CD4-positive, alpha-beta memory T cell (primary cell): ENCODE measurements at regions not wholly inside any gene's neighbourhood (a gene's known extent, or its start where the extent isn't known, plus 50 kb on each side); places are given as distances from the start of the nearest gene placed in this dataset.
"Not testable (repeated sequence)": the region's sequence is repeated elsewhere in the genome, so short reads cannot be mapped to it uniquely, and the experiment has no call there.

Experiments
- CTCF ChIA-PET: fragments of 350-600 bp; sonication (Branson Sonifier 250); formaldehyde crosslinking; loops from one replicate; lab custom pipeline; 2021; ENCODE audit warnings: inconsistent platforms; ENCODE audit not compliant: partially characterized antibody; lab: Charles Lee
- POLR2A ChIA-PET: fragments of 350-600 bp; sonication (Branson Sonifier 250); formaldehyde crosslinking; loops from one replicate; lab custom pipeline; 2021; ENCODE audit not compliant: partially characterized antibody; lab: Charles Lee
- DNase-seq, 5 donors: peaks; one replicate each; pipeline versions ENCODE4 v3.0.0 to v3.0.0-alpha.2; 2020 to 2022; ENCODE audit warnings: mixed read lengths in 1 of 5
- H3K27ac ChIP-seq: one replicate; pipeline ENCODE4 v1.7.0; 2013; ENCODE audit warnings: low read depth, low read length
- H3K27me3 ChIP-seq: 2 replicates; pipeline ENCODE4 v1.7.0; 2013; ENCODE audit warnings: mild to moderate bottlenecking, low read length, moderate library complexity; ENCODE audit not compliant: insufficient read depth
- H3K36me3 ChIP-seq: 2 replicates; pipeline ENCODE4 v1.7.0; 2013; ENCODE audit warnings: mild to moderate bottlenecking, low read length, moderate library complexity; ENCODE audit not compliant: insufficient read depth
- H3K4me1 ChIP-seq: 2 replicates; pipeline ENCODE4 v1.7.0; 2013; ENCODE audit warnings: mild to moderate bottlenecking, low read length, moderate library complexity; ENCODE audit not compliant: insufficient read depth
- H3K4me3 ChIP-seq, 2 donors: one replicate each; pipeline ENCODE4 v1.7.0; 2013; ENCODE audit warnings: low read length in 2 of 2, mild to moderate bottlenecking in 1 of 2
- H3K9me3 ChIP-seq, 2 donors: one replicate each; pipeline ENCODE4 v1.7.0; 2013; ENCODE audit warnings: low read length in 2 of 2, control low read depth in 1 of 2; ENCODE audit not compliant: control insufficient read depth in 1 of 2
- H3K27ac Mint-ChIP-seq, 7 donors: one replicate each; pipeline ENCODE4 v1.8.0; 2020 to 2021; ENCODE audit warnings: mixed read lengths in 7 of 7, mild to moderate bottlenecking in 6 of 7, inconsistent platforms in 3 of 7, moderate library complexity in 3 of 7
- H3K27me3 Mint-ChIP-seq, 2 donors: one replicate each; pipeline ENCODE4 v1.8.0; 2020 to 2021; ENCODE audit warnings: mixed read lengths in 2 of 2
- H3K36me3 Mint-ChIP-seq, 2 donors: one replicate each; pipeline ENCODE4 v1.8.0; 2020 to 2021; ENCODE audit warnings: mixed read lengths in 2 of 2, inconsistent platforms in 1 of 2, mild to moderate bottlenecking in 1 of 2
- H3K4me1 Mint-ChIP-seq, 4 donors: one replicate each; pipeline ENCODE4 v1.8.0; 2020 to 2021; ENCODE audit warnings: mixed read lengths in 4 of 4, mild to moderate bottlenecking in 1 of 4
- H3K4me3 Mint-ChIP-seq, 8 donors: one replicate each; pipeline ENCODE4 v1.8.0; 2020 to 2021; ENCODE audit warnings: mixed read lengths in 8 of 8, mild to moderate bottlenecking in 7 of 8, moderate library complexity in 6 of 8, inconsistent platforms in 3 of 8
- H3K9me3 Mint-ChIP-seq, 8 donors: one replicate each; pipeline ENCODE4 v1.8.0; 2020 to 2021; ENCODE audit warnings: mixed read lengths in 8 of 8, mild to moderate bottlenecking in 5 of 8, inconsistent platforms in 3 of 8, moderate library complexity in 1 of 8
- intact Hi-C: fragments of 100-400 bp; cut with micrococcal nuclease; formaldehyde crosslinking; loops from one replicate; pipeline ENCODE4 v1.15.1; 2023

DNA sequence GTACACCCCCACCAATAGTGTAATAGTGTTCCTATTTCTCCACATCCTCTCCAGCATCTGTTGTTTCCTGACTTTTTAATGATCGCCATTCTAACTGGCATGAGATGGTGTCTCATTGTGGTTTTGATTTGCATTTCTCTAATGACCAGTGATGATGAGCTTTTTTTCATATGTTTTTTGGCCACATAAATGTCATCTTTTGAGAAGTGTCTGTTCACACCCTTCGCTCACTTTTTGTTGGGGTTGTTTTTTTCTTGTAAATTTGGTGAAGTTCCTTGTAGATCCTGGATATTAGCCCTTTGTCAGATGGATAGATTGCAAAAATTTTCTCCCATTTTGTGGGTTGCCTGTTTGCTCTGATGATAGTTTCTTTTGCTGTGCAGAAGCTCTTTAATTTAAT is 567.7 kb downstream of the MATN1 start:
- H3K36me3 Mint-ChIP-seq, H3K4me3 Mint-ChIP-seq, DNase-seq, H3K36me3 ChIP-seq, CTCF ChIA-PET, H3K9me3 ChIP-seq, H3K27me3 Mint-ChIP-seq, H3K27ac ChIP-seq, intact Hi-C loops, POLR2A ChIA-PET, H3K27me3 ChIP-seq, H3K4me1 ChIP-seq, H3K27ac Mint-ChIP-seq, H3K4me1 Mint-ChIP-seq, H3K4me3 ChIP-seq: not testable (repeated sequence)
- peaks cover 2 to 14% (median 9%) of the 10 kb centered on the region in 8 donors for H3K9me3 Mint-ChIP-seq

DNA sequence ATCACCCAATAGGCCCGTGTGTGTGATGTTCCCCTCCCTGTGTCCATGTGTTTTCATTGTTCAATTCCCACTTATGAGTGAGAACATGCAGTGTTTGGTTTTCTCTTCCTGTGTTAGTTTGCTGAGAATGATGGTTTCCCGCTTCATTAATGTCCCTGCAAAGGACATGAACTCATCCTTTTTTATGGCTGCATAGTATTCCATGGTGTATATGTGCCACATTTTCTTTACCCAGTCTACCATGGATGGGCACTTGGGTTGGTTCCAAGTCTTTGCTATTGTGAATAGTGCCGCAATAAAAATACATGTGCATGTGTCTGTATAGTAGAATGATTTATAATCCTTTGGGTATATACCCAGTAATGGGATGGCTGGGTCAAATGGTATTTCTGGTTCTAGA is 568.1 kb downstream of the MATN1 start:
- H3K4me3 Mint-ChIP-seq, H3K27me3 ChIP-seq, H3K4me1 ChIP-seq, DNase-seq, H3K4me3 ChIP-seq, intact Hi-C loops, H3K9me3 ChIP-seq, H3K27me3 Mint-ChIP-seq, H3K4me1 Mint-ChIP-seq, POLR2A ChIA-PET, CTCF ChIA-PET, H3K27ac ChIP-seq, H3K36me3 ChIP-seq, H3K27ac Mint-ChIP-seq, H3K36me3 Mint-ChIP-seq: not testable (repeated sequence)
- H3K9me3 Mint-ChIP-seq = peaks cover 2 to 14% (median 11%) of the 10 kb centered on the region in 8 donors

GRCh38 chr1:30153743-30154449 is 569.5 kb downstream of the MATN1 start:
- Mint-ChIP-seq H3K36me3 (no peaks in the 10 kb centered on the region), H3K27ac (no peak overlapping the region), H3K9me3 (peaks cover 2 to 14% (median 11%) of the 10 kb centered on the region in 8 donors), H3K27me3 (peaks cover 4 to 8% of the 10 kb centered on the region in 2 donors), H3K4me3 (no peak overlapping the region), H3K4me1 (no peaks in the 10 kb centered on the region)
- Histone ChIP-seq H3K36me3 (no peaks in the 10 kb centered on the region), H3K27me3 (no peaks in the 10 kb centered on the region), H3K4me3 (no peak overlapping the region), H3K4me1 (no peaks in the 10 kb centered on the region), H3K9me3 (no peaks in the 10 kb centered on the region), H3K27ac (no peak overlapping the region)
- intact Hi-C loops = no loop called here
- no peak for DNase-seq
- ChIA-PET POLR2A (no interaction called here), CTCF (no interaction called here)

DNA sequence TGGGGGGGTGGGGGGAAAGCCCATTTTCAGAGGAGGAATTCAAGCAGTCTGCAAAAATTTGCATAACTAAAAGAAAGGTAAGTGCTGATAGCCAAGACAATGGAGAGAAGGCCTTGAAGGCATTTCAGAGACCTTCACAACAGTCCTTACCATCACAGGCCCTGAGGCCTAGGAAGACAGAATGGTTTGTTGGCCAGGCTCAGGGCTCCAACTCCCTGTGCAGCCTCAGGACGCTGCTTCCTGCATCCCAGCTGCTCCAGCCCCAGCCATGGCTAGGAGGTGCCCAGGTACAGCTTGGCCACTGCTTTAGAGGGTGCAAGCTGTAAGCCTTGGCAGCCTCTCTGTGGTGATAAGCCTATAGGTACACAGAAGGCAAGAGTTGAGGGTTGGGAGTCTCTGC is 571.6 kb downstream of the MATN1 start:
- H3K9me3 Mint-ChIP-seq = peaks cover 2 to 14% (median 11%) of the 10 kb centered on the region in 8 donors

GRCh38 chr1:30151119-30151518 is 572.3 kb downstream of the MATN1 start:
- H3K4me1 Mint-ChIP-seq = peaks cover 0 to 4% (median 0%) of the 10 kb centered on the region in 4 donors
- no peak overlapping the region for H3K4me3 ChIP-seq
- intact Hi-C loops = no loop called here
- peaks cover 1 to 4% of the 10 kb centered on the region in 2 donors for H3K27me3 Mint-ChIP-seq
- H3K9me3 ChIP-seq = no peaks in the 10 kb centered on the region
- H3K27ac Mint-ChIP-seq = no peak overlapping the region
- H3K27me3 ChIP-seq = no peaks in the 10 kb centered on the region
- H3K4me1 ChIP-seq = no peaks in the 10 kb centered on the region
- no peaks in the 10 kb centered on the region for H3K36me3 ChIP-seq
- peaks cover 2 to 14% (median 11%) of the 10 kb centered on the region in 8 donors for H3K9me3 Mint-ChIP-seq
- no peak for DNase-seq
- H3K4me3 Mint-ChIP-seq = no peak overlapping the region
- H3K27ac ChIP-seq = no peak overlapping the region
- ChIA-PET CTCF (no interaction called here), POLR2A (no interaction called here)
- H3K36me3 Mint-ChIP-seq = no peaks in the 10 kb centered on the region

More for the DNA sequence above, 571.6 kb downstream of the MATN1 start:
- peaks cover 2 to 7% of the 10 kb centered on the region in 2 donors for H3K27me3 Mint-ChIP-seq
- H3K4me3 Mint-ChIP-seq = no peak overlapping the region
- intact Hi-C loops = no loop called here
- CTCF ChIA-PET = no interaction called here
- Histone ChIP-seq H3K27me3 (no peaks in the 10 kb centered on the region), H3K9me3 (no peaks in the 10 kb centered on the region), H3K27ac (no peak overlapping the region), H3K4me3 (no peak overlapping the region), H3K36me3 (no peaks in the 10 kb centered on the region), H3K4me1 (no peaks in the 10 kb centered on the region)
- POLR2A ChIA-PET = no interaction called here
- H3K4me1 Mint-ChIP-seq = peaks cover 0 to 4% (median 0%) of the 10 kb centered on the region in 4 donors
- H3K27ac Mint-ChIP-seq = no peak overlapping the region
- H3K36me3 Mint-ChIP-seq = no peaks in the 10 kb centered on the region
- no peak for DNase-seq

DNA sequence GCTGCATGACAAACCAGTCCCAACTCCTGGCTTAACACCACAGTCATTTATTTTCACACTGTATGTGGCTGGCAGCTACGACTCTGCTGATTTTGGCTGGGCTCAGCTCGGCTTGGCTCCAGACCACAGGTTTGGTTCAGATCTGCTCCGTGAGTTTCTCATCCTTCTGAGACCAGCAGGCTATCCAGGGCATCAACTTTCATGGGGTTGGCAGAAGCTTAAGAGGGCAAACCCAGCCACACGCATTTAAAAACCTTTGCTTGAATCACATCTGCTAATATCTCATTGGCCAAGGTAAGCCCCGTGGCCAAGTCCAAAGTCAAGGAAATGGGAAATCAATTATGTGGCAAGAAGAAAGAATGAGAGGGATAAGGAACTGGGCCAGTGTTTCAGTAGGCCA is 574.2 kb downstream of the MATN1 start:
- no peaks in the 10 kb centered on the region for H3K4me1 ChIP-seq
- Mint-ChIP-seq H3K4me3 (no peak overlapping the region), H3K27ac (no peak overlapping the region), H3K27me3 (peaks cover 11 to 18% of the 10 kb centered on the region in 2 donors), H3K4me1 (peaks cover 0 to 4% (median 0%) of the 10 kb centered on the region in 4 donors), H3K36me3 (no peaks in the 10 kb centered on the region), H3K9me3 (peaks cover 0 to 12% (median 10%) of the 10 kb centered on the region in 8 donors)
- ChIA-PET POLR2A (no interaction called here), CTCF (no interaction called here)
- no peak for DNase-seq
- no peaks in the 10 kb centered on the region for H3K36me3 ChIP-seq
- H3K9me3 ChIP-seq = no peaks in the 10 kb centered on the region
- H3K4me3 ChIP-seq = no peak overlapping the region
- H3K27me3 ChIP-seq = no peaks in the 10 kb centered on the region
- no peak overlapping the region for H3K27ac ChIP-seq
- intact Hi-C loops = no loop called here

- no peaks in the 10 kb centered on the region for H3K4me1 ChIP-seq
- Mint-ChIP-seq H3K27ac (no peak overlapping the region), H3K27me3 (peaks cover 15 to 23% of the 10 kb centered on the region in 2 donors), H3K4me3 (no peak overlapping the region), H3K4me1 (peaks cover 0 to 4% (median 0%) of the 10 kb centered on the region in 4 donors), H3K36me3 (no peaks in the 10 kb centered on the region), H3K9me3 (peaks cover 0 to 17% (median 11%) of the 10 kb centered on the region in 8 donors)
- ChIA-PET CTCF (no interaction called here), POLR2A (no interaction called here)
- no peaks in the 10 kb centered on the region for H3K36me3 ChIP-seq
- no peak overlapping the region for H3K27ac ChIP-seq
- H3K27me3 ChIP-seq = no peaks in the 10 kb centered on the region
- H3K4me3 ChIP-seq = no peak overlapping the region
- DNase-seq = no peak
- H3K9me3 ChIP-seq = no peaks in the 10 kb centered on the region
- intact Hi-C loops = no loop called here
Measured at GRCh38 chr1:30148676-30149075, 574.7 kb downstream of the MATN1 start.
